ENCODE measurements at regions not wholly inside any gene's neighbourhood (a gene's known extent, or its start where the extent isn't known, plus 50 kb on each side); places are given as distances from the start of the nearest gene placed in this dataset.

DNA sequence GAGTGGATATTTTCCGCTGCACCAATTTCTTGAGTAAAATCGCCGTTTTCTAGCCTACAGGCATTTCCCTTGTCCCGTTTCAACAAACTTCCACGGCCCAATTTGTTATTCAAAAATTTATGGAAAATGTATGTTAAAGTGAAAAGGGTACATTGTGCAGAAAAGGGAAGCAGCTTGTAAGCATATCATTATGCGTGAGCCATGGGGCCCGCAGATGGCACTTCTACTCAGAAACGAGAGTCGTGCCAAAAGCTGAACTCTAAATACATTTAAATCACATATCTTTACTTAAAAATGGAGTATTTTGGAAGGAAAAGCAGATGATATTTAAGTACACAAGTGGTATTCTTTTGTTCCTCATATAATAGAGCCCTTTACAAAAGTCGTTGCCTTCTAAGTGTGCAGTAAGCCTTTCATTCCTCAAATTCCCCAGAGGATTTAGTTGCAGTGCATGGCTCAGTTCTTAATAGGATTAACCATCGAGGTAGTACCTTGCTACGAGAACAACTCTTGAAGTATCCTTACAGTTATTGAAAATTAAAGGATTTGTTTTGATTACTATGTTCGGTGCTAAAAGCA is 1227.2 kb upstream of the WWC1 start:
- no peak for ATAC-seq

DNA sequence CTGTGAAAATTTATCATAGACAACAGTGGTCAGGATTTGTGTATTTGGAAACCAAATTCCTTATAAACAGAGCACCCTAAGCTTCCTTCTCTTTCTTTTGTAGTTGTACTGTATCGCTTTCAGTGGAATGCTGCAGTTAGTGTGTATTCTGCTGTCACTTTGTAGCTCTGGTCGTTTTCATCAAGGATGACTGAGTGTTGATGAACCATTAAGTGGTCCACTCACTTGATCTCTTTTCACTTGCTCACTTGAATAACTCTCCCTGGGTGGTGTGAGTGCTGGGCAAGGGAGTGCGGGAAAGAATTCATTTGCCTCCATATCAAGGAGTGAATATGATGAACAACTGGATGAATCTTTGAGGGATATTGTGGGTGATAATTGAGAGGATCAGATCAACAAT is 1225.7 kb upstream of the WWC1 start:
- no peak for ATAC-seq
- TF ChIP-seq ZC3H10 (CRISPR knock-in tag; IDR thresholded peaks at IDR 0.05) (no peak), ISL1 (CRISPR knock-in tag; IDR thresholded peaks at IDR 0.05) (no peak), SNAI2 (CRISPR knock-in tag; IDR thresholded peaks at IDR 0.05) (no peak), TCF4 (CRISPR knock-in tag; IDR thresholded peaks at IDR 0.05; ENCODE audit: borderline replicate concordance) (no peak), ZNF8 (CRISPR knock-in tag; IDR thresholded peaks at IDR 0.05) (no peak), PPARA (CRISPR knock-in tag; IDR thresholded peaks at IDR 0.05; ENCODE audit: borderline replicate concordance) (no peak), RARB (CRISPR knock-in tag; IDR thresholded peaks at IDR 0.05) (no peak), BACH2 (CRISPR knock-in tag; IDR thresholded peaks at IDR 0.05; ENCODE audit: borderline replicate concordance) (no peak), ARNTL (CRISPR knock-in tag; IDR thresholded peaks at IDR 0.05; ENCODE audit: borderline replicate concordance, low read depth) (no peak), OSR1 (CRISPR knock-in tag; IDR thresholded peaks at IDR 0.05) (no peak), GLIS3 (CRISPR knock-in tag; IDR thresholded peaks at IDR 0.05) (no peak), ZFP30 (CRISPR knock-in tag; IDR thresholded peaks at IDR 0.05) (no peak), ZNF565 (CRISPR knock-in tag; conservative IDR thresholded peaks at IDR 0.05; ENCODE audit: low read depth) (no peak), ZNF70 (CRISPR knock-in tag; IDR thresholded peaks at IDR 0.05) (no peak)
- TF ChIP-seq, protein P1, sequence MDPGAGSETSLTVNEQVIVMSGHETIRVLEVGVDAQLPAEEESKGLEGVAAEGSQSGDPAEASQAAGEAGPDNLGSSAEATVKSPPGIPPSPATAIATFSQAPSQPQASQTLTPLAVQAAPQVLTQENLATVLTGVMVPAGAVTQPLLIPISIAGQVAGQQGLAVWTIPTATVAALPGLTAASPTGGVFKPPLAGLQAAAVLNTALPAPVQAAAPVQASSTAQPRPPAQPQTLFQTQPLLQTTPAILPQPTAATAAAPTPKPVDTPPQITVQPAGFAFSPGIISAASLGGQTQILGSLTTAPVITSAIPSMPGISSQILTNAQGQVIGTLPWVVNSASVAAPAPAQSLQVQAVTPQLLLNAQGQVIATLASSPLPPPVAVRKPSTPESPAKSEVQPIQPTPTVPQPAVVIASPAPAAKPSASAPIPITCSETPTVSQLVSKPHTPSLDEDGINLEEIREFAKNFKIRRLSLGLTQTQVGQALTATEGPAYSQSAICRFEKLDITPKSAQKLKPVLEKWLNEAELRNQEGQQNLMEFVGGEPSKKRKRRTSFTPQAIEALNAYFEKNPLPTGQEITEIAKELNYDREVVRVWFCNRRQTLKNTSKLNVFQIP (CRISPR knock-in tag; IDR thresholded peaks at IDR 0.05; ENCODE audit: borderline replicate concordance, low read depth) = no peak
- TF ChIP-seq, protein P2, sequence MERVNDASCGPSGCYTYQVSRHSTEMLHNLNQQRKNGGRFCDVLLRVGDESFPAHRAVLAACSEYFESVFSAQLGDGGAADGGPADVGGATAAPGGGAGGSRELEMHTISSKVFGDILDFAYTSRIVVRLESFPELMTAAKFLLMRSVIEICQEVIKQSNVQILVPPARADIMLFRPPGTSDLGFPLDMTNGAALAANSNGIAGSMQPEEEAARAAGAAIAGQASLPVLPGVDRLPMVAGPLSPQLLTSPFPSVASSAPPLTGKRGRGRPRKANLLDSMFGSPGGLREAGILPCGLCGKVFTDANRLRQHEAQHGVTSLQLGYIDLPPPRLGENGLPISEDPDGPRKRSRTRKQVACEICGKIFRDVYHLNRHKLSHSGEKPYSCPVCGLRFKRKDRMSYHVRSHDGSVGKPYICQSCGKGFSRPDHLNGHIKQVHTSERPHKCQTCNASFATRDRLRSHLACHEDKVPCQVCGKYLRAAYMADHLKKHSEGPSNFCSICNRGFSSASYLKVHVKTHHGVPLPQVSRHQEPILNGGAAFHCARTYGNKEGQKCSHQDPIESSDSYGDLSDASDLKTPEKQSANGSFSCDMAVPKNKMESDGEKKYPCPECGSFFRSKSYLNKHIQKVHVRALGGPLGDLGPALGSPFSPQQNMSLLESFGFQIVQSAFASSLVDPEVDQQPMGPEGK (CRISPR knock-in tag; IDR thresholded peaks at IDR 0.05; ENCODE audit: borderline replicate concordance) = no peak
- TF ChIP-seq, protein P3, sequence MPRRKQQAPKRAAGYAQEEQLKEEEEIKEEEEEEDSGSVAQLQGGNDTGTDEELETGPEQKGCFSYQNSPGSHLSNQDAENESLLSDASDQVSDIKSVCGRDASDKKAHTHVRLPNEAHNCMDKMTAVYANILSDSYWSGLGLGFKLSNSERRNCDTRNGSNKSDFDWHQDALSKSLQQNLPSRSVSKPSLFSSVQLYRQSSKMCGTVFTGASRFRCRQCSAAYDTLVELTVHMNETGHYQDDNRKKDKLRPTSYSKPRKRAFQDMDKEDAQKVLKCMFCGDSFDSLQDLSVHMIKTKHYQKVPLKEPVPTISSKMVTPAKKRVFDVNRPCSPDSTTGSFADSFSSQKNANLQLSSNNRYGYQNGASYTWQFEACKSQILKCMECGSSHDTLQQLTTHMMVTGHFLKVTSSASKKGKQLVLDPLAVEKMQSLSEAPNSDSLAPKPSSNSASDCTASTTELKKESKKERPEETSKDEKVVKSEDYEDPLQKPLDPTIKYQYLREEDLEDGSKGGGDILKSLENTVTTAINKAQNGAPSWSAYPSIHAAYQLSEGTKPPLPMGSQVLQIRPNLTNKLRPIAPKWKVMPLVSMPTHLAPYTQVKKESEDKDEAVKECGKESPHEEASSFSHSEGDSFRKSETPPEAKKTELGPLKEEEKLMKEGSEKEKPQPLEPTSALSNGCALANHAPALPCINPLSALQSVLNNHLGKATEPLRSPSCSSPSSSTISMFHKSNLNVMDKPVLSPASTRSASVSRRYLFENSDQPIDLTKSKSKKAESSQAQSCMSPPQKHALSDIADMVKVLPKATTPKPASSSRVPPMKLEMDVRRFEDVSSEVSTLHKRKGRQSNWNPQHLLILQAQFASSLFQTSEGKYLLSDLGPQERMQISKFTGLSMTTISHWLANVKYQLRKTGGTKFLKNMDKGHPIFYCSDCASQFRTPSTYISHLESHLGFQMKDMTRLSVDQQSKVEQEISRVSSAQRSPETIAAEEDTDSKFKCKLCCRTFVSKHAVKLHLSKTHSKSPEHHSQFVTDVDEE (CRISPR knock-in tag; IDR thresholded peaks at IDR 0.05) = no peak
- TF ChIP-seq, protein P4, sequence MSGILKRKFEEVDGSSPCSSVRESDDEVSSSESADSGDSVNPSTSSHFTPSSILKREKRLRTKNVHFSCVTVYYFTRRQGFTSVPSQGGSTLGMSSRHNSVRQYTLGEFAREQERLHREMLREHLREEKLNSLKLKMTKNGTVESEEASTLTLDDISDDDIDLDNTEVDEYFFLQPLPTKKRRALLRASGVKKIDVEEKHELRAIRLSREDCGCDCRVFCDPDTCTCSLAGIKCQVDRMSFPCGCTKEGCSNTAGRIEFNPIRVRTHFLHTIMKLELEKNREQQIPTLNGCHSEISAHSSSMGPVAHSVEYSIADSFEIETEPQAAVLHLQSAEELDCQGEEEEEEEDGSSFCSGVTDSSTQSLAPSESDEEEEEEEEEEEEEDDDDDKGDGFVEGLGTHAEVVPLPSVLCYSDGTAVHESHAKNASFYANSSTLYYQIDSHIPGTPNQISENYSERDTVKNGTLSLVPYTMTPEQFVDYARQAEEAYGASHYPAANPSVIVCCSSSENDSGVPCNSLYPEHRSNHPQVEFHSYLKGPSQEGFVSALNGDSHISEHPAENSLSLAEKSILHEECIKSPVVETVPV (CRISPR knock-in tag; IDR thresholded peaks at IDR 0.05) = no peak

More for the DNA sequence above, 1227.2 kb upstream of the WWC1 start:
- no peak for TF ChIP-seq TOX (CRISPR knock-in tag; IDR thresholded peaks at IDR 0.05; ENCODE audit: borderline replicate concordance)
- TF ChIP-seq RARB (CRISPR knock-in tag; IDR thresholded peaks at IDR 0.05) = no peak
- TF ChIP-seq, protein P1 (CRISPR knock-in tag; IDR thresholded peaks at IDR 0.05; ENCODE audit: borderline replicate concordance, low read depth) = no peak
- no peak for TF ChIP-seq GLIS3 (CRISPR knock-in tag; IDR thresholded peaks at IDR 0.05)
- no peak for TF ChIP-seq ESRRG (CRISPR knock-in tag; IDR thresholded peaks at IDR 0.05)
- TF ChIP-seq ARNTL (CRISPR knock-in tag; IDR thresholded peaks at IDR 0.05; ENCODE audit: borderline replicate concordance, low read depth) = no peak

DNA sequence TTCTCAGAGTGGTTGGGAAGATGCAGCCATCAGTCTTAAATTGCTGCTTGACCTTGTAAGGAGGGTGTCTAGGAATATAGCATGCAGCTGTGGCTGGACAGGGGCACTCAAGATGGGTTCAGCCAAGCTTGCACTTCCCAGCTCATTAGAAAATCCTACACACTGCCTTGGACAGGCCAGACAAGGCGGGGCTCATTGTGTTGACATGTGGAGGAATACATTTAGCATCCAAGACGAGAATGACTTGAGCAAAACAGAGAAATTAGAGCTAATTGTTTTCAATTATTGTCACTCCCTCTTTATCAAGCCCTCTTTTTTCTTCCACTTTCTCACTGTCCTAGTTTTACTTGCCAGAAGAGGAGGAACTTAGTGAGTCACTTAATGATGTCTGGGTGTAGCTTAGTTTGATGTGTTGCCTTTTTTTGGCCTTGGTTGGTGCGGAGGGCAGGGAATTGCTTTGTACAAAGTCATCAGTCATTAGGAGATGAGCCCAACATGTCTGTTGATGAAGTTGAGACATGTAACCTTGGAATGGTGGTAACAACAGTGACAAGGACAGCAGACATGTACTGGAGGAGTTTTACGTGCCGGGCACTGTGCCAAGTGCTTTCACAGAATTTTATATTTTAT is 1219.3 kb upstream of the WWC1 start:
- ATAC-seq = no peak
- TF ChIP-seq RARB (CRISPR knock-in tag; IDR thresholded peaks at IDR 0.05) (no peak), ARNTL (CRISPR knock-in tag; IDR thresholded peaks at IDR 0.05; ENCODE audit: borderline replicate concordance, low read depth) (no peak), OSR1 (CRISPR knock-in tag; IDR thresholded peaks at IDR 0.05) (no peak), ZNF565 (CRISPR knock-in tag; conservative IDR thresholded peaks at IDR 0.05; ENCODE audit: low read depth) (no peak), ZNF70 (CRISPR knock-in tag; IDR thresholded peaks at IDR 0.05) (no peak), ESRRG (CRISPR knock-in tag; IDR thresholded peaks at IDR 0.05) (no peak), PPARA (CRISPR knock-in tag; IDR thresholded peaks at IDR 0.05; ENCODE audit: borderline replicate concordance) (no peak), ZFP3 (CRISPR knock-in tag; IDR thresholded peaks at IDR 0.05) (no peak), BACH2 (CRISPR knock-in tag; IDR thresholded peaks at IDR 0.05; ENCODE audit: borderline replicate concordance) (no peak)
- TF ChIP-seq, protein P2 (CRISPR knock-in tag; IDR thresholded peaks at IDR 0.05; ENCODE audit: borderline replicate concordance) = no peak
- TF ChIP-seq, protein P1 (CRISPR knock-in tag; IDR thresholded peaks at IDR 0.05; ENCODE audit: borderline replicate concordance, low read depth) = no peak

Data from SK-N-SH treated with all-trans-retinoic acid at 6 μM for 48 hours (cell line).